WTC11 (cell line): ENCODE measurements at regions not wholly inside any gene's neighbourhood (a gene's known extent, or its start where the extent isn't known, plus 50 kb on each side); places are given as distances from the start of the nearest gene placed in this dataset.

Experiments
- CTCF ChIP-seq: fragments of 200-600 bp; IDR thresholded peaks from 2 replicates; pipeline ENCODE4 v1.8.0; 2022; ENCODE audit warnings: antibody characterized with exemption
- ELF4 ChIP-seq: sonication (generic); formaldehyde crosslinking; IDR thresholded peaks from 2 replicates; pipeline ENCODE4 v1.8.1; 2022; ENCODE audit warnings: low read depth, mild to moderate bottlenecking, moderate library complexity, missing genetic modification reagents
- FOXK1 ChIP-seq: sonication (generic); formaldehyde crosslinking; IDR thresholded peaks from 2 replicates; pipeline ENCODE4 v1.8.0; 2022; ENCODE audit warnings: mild to moderate bottlenecking, moderate library complexity, missing genetic modification reagents
- FOXP1 ChIP-seq: sonication (generic); formaldehyde crosslinking; IDR thresholded peaks from 2 replicates; pipeline ENCODE4 v1.8.0; 2022; ENCODE audit warnings: missing genetic modification reagents, mild to moderate bottlenecking, moderate library complexity, borderline replicate concordance
- MAX ChIP-seq: sonication (generic); formaldehyde crosslinking; IDR thresholded peaks from 2 replicates; pipeline ENCODE4 v1.8.0; 2022; ENCODE audit warnings: mild to moderate bottlenecking, missing genetic modification reagents

- no peak for TF ChIP-seq MAX
- no peak for TF ChIP-seq ELF4 (CRISPR knock-in tag)
- TF ChIP-seq CTCF: no peak
- no peak for TF ChIP-seq FOXK1 (CRISPR knock-in tag)
- no peak for TF ChIP-seq FOXP1 (CRISPR knock-in tag)
Observed at GRCh38 chr3:31013090-31013489, 118.6 kb upstream of the GADL1 start.
